Activated CD4-positive, alpha-beta T cell treated with anti-CD3 and anti-CD28 coated beads for 36 hours (primary cell): ENCODE measurements at regions not wholly inside any gene's neighbourhood (a gene's known extent, or its start where the extent isn't known, plus 50 kb on each side); places are given as distances from the start of the nearest gene placed in this dataset.

Experiments
- ATAC-seq: fragments of 200-7000 bp; cut with Tn5 transposase; one replicate; pipeline ENCODE4 v1.10.0; 2021; ENCODE audit warnings: mild to moderate bottlenecking, moderate library complexity
- CTCF ChIA-PET: fragments of 350-600 bp; sonication (Branson Sonifier 250); formaldehyde crosslinking; loops from one replicate; lab custom pipeline; 2021; ENCODE audit warnings: antibody characterized with exemption; lab: Charles Lee
- POLR2A ChIA-PET: fragments of 350-600 bp; sonication (Branson Sonifier 250); formaldehyde crosslinking; loops from one replicate; lab custom pipeline; 2021; ENCODE audit warnings: antibody characterized with exemption, inconsistent platforms; lab: Charles Lee
- DNase-seq: peaks from one replicate; pipeline ENCODE4 v3.0.0-alpha.2; 2020
- H3K27ac Mint-ChIP-seq: one replicate; pipeline ENCODE4 v1.8.0; 2021; ENCODE audit warnings: mixed read lengths
- H3K27me3 Mint-ChIP-seq: one replicate; pipeline ENCODE4 v1.8.0; 2021; ENCODE audit warnings: mixed read lengths
- H3K36me3 Mint-ChIP-seq: one replicate; pipeline ENCODE4 v1.8.0; 2021; ENCODE audit warnings: low read depth, mixed read lengths
- H3K4me1 Mint-ChIP-seq: one replicate; pipeline ENCODE4 v1.8.0; 2021; ENCODE audit warnings: mixed read lengths
- H3K4me3 Mint-ChIP-seq: one replicate; pipeline ENCODE4 v1.8.0; 2021; ENCODE audit warnings: mild to moderate bottlenecking, moderate library complexity, mixed read lengths
- H3K9me3 Mint-ChIP-seq: one replicate; pipeline ENCODE4 v1.8.0; 2021; ENCODE audit warnings: low read depth, mixed read lengths
- intact Hi-C, 2 experiments: fragments of 100-400 bp; cut with DNase I in 1 of 2; cut with micrococcal nuclease in 1 of 2; formaldehyde crosslinking; loops; one replicate each; pipeline versions ENCODE4 v1.14.2 to v1.15.1; 2022 to 2024; cut with DNase I, micrococcal nuclease

- H3K4me3 Mint-ChIP-seq, result no peak overlapping the region
- POLR2A ChIA-PET, result no interaction called here
- ATAC-seq, result no peak
- intact Hi-C loops, result no loop called here
- CTCF ChIA-PET, result no interaction called here
- no peaks in the 10 kb centered on the region for H3K4me1 Mint-ChIP-seq
- no peaks in the 10 kb centered on the region for H3K27me3 Mint-ChIP-seq
- no peak overlapping the region for H3K27ac Mint-ChIP-seq
- no peaks in the 10 kb centered on the region for H3K36me3 Mint-ChIP-seq
- no peak for DNase-seq
- H3K9me3 Mint-ChIP-seq, result peaks cover 16% of the 10 kb centered on the region
Observed at GRCh38 chr13:61084988-61085387, 330.7 kb downstream of the PCDH20 start.

- DNase-seq (no peak), ATAC-seq (no peak)
- Mint-ChIP-seq H3K27me3 (no peaks in the 10 kb centered on the region), H3K27ac (no peak overlapping the region), H3K4me1 (no peaks in the 10 kb centered on the region), H3K36me3 (no peaks in the 10 kb centered on the region), H3K9me3 (peaks cover 11% of the 10 kb centered on the region), H3K4me3 (no peak overlapping the region)
- POLR2A ChIA-PET, result no interaction called here
- CTCF ChIA-PET, result no interaction called here
- intact Hi-C loops, result no loop called here
Observed at GRCh38 chr13:61078976-61079770, 336.5 kb downstream of the PCDH20 start.

DNA sequence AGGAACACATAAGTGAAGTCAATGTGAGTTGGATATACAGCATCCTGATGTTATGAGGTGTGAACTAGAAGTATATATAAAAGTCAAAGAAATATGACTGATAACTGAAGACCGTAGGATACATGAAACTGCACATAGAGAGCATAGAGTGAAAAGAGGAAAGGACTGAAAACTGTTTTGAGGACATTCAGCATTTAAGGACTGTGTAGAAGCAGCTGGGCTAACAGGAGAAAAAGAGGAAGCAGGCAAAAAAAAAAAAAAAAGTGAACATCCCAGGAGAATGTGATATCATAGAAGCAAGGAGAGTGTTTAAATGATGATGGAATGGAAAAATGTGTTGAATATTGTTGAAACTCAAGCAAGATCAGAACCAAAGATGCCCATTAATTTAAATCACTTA, 363.5 kb downstream of the PCDH20 start:
- no peak overlapping the region for H3K4me3 Mint-ChIP-seq
- no peak overlapping the region for H3K27ac Mint-ChIP-seq
- CTCF ChIA-PET, result no interaction called here
- no peaks in the 10 kb centered on the region for H3K4me1 Mint-ChIP-seq
- POLR2A ChIA-PET, result no interaction called here
- no peaks in the 10 kb centered on the region for H3K27me3 Mint-ChIP-seq
- H3K9me3 Mint-ChIP-seq, result no peaks in the 10 kb centered on the region
- no peak for DNase-seq
- ATAC-seq, result no peak
- intact Hi-C loops, result no loop called here
- H3K36me3 Mint-ChIP-seq, result no peaks in the 10 kb centered on the region

DNA sequence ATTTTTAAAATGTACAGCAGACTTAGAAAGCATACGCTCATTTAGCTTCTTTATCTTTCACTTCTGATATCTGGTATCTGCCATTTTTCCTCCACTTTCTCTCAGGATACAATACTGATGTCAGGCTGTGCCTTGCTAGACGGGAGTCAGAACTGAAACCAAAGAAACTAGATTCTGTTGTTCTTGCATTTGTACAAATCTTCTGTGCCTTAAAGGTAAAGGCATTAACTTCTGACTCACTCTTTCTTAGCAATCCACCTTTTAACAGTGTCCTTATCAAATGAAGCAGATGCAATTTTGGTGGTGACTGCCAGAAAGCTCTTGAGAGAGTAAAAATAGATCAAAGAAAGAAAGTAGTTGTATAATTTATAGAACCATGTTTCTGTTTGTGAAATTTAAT, 370.4 kb downstream of the PCDH20 start:
- Mint-ChIP-seq H3K4me1 (no peaks in the 10 kb centered on the region), H3K27me3 (no peaks in the 10 kb centered on the region), H3K27ac (no peak overlapping the region), H3K36me3 (no peaks in the 10 kb centered on the region), H3K9me3 (no peaks in the 10 kb centered on the region), H3K4me3 (no peak overlapping the region)
- ChIA-PET CTCF (interaction anchor here (0.9 kb wide), 1 partner anchor 8 kb away, joined by 3 read pairs; no protein-coding TSS in a partner anchor), POLR2A (no interaction called here)
- intact Hi-C loops, result no loop called here
- ATAC-seq, result no peak
- DNase-seq, result no peak

DNA sequence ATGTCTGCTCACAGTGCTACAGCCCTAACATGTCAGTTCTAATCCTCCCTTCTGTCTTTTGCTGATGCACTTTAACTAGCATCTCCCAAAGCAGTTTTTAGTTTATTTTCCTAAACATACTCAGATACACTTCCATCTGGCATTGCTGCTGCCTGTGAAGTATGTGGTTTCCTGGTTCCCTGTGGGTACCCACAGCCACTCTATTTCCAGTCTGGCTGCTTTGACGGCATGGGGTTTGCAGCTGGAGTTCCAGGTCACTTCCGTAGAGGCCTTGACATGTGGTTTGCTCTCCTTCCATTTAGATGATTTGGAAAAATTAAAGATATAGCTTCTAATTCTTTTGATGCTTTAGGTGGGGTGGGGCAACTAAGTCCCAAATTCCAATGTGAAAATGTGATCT, 375.5 kb downstream of the PCDH20 start:
- ChIA-PET CTCF (interaction anchor here (0.6 to 0.7 kb wide), 2 partner anchors 74 to 999 kb away, joined by 3 read pairs; no protein-coding TSS in a partner anchor), POLR2A (no interaction called here)
- intact Hi-C loops, result no loop called here
- DNase-seq (no peak), ATAC-seq (no peak)
- Mint-ChIP-seq H3K36me3 (no peaks in the 10 kb centered on the region), H3K27me3 (no peaks in the 10 kb centered on the region), H3K4me1 (no peaks in the 10 kb centered on the region), H3K9me3 (peaks cover 6% of the 10 kb centered on the region), H3K4me3 (no peak overlapping the region), H3K27ac (no peak overlapping the region)

- intact Hi-C loops, result no loop called here
- H3K4me3 Mint-ChIP-seq, result no peak overlapping the region
Observed at GRCh38 chr13:61039302-61039701, 376.3 kb downstream of the PCDH20 start.

DNA sequence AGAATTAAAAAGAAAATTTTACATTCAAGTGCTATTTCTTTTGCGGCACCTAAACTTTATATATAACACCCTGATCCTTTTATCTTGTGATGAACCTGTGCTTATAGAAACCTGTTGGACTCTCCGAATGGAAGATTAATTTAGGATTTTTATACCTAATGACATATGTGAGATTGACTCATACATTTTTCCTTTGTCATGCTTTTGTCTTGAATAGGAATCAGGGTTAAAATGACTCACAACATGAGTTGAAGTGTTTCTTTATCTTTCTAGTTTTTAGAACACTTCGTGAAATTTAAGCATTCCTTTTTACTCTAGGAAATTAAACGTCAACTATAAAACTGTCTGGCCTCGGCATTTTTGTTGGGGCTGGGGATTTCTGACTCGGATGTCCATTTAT, 378.9 kb downstream of the PCDH20 start:
- CTCF ChIA-PET, result no interaction called here
- POLR2A ChIA-PET, result no interaction called here
- Mint-ChIP-seq H3K27ac (no peak overlapping the region), H3K4me3 (no peak overlapping the region), H3K9me3 (peaks cover 6% of the 10 kb centered on the region), H3K4me1 (no peaks in the 10 kb centered on the region), H3K27me3 (no peaks in the 10 kb centered on the region), H3K36me3 (no peaks in the 10 kb centered on the region)
- DNase-seq, result no peak
- no peak for ATAC-seq
- intact Hi-C loops, result no loop called here

More at GRCh38 chr13:61039302-61039701, 376.3 kb downstream of the PCDH20 start:
- Mint-ChIP-seq H3K27ac (no peak overlapping the region), H3K4me1 (no peaks in the 10 kb centered on the region), H3K27me3 (no peaks in the 10 kb centered on the region), H3K9me3 (peaks cover 6% of the 10 kb centered on the region), H3K36me3 (no peaks in the 10 kb centered on the region)
- no peak for ATAC-seq
- ChIA-PET CTCF (no interaction called here), POLR2A (no interaction called here)
- DNase-seq, result no peak

DNA sequence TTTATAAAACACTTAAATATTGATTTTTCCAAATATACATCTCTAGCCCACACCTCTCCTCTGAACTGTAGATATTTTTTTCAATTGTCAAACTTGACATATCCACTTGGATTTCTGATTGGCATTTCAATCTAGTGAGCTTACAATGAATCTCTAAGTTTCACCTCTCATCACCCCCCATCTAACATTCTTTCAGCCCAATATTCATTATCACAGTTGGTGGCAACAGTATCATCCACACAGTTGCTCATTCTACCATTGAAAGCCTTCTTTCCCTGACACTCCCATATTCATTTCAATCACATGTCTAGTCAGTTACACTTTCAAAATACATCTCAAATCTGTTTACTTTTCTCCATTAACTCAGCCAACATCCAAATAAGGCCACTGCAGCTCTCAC, 385.2 kb downstream of the PCDH20 start:
- intact Hi-C loops, result no loop called here
- Mint-ChIP-seq H3K36me3 (no peaks in the 10 kb centered on the region), H3K27me3 (no peaks in the 10 kb centered on the region), H3K4me1 (no peaks in the 10 kb centered on the region), H3K9me3 (no peaks in the 10 kb centered on the region), H3K4me3 (no peak overlapping the region), H3K27ac (no peak overlapping the region)
- ChIA-PET CTCF (no interaction called here), POLR2A (no interaction called here)
- ATAC-seq (no peak), DNase-seq (no peak)

DNA sequence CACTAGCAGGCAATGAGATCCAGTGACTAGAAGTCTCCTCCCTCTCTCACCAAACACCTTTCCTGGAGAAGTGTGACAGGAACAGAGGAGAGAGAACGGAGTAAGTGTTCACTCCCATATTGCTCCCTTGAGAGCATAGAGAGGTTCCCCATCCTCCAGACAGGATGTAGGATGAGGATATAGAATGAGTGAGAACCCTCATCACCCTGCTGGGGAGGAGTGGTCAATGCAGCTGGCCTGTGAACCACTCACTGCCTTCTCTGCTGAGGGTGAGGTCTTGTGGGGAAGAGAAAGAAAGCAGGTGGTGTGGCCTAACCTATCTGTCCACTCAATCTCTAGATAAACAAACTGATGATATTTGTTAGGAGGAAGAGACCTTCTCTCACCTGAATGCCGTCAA, 386.6 kb downstream of the PCDH20 start:
- Mint-ChIP-seq H3K4me3 (no peak overlapping the region), H3K4me1 (no peaks in the 10 kb centered on the region), H3K36me3 (no peaks in the 10 kb centered on the region), H3K27ac (no peak overlapping the region), H3K27me3 (no peaks in the 10 kb centered on the region), H3K9me3 (peaks cover 2% of the 10 kb centered on the region)
- ChIA-PET POLR2A (no interaction called here), CTCF (no interaction called here)
- DNase-seq, result no peak
- ATAC-seq, result no peak
- intact Hi-C loops, result no loop called here

GRCh38 chr13:61024046-61024445, 391.6 kb downstream of the PCDH20 start:
- intact Hi-C loops, result no loop called here
- CTCF ChIA-PET, result no interaction called here

DNA sequence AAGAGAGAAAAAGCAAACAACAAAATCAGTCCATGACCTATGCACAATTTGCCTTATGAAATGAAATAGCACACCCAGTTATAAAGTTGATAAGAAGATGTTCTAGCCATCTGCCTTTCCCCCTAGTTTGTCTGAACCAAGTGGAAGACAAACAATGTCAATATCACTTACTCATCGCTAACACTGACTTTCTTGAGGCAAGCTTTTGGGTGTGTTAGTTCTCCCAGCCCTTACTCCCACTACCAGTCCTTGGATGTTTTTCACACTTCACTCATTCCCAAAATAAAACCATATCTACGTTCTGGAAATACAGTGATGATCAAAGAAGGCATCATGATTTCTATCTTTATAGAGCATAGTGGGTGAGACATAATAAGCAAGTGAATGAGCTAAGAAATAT, 393.8 kb downstream of the PCDH20 start:
- ChIA-PET POLR2A (no interaction called here), CTCF (no interaction called here)
- no peak for DNase-seq
- no peak overlapping the region for H3K27ac Mint-ChIP-seq
- peaks cover 4% of the 10 kb centered on the region for H3K9me3 Mint-ChIP-seq
- no peak overlapping the region for H3K4me3 Mint-ChIP-seq
- no peaks in the 10 kb centered on the region for H3K4me1 Mint-ChIP-seq
- no peak for ATAC-seq
- no peaks in the 10 kb centered on the region for H3K27me3 Mint-ChIP-seq
- no peaks in the 10 kb centered on the region for H3K36me3 Mint-ChIP-seq
- intact Hi-C loops, result no loop called here

More at GRCh38 chr13:61024046-61024445, 391.6 kb downstream of the PCDH20 start:
- POLR2A ChIA-PET, result no interaction called here
- H3K4me3 Mint-ChIP-seq, result no peak overlapping the region
- no peak overlapping the region for H3K27ac Mint-ChIP-seq
- H3K36me3 Mint-ChIP-seq, result no peaks in the 10 kb centered on the region
- H3K4me1 Mint-ChIP-seq, result no peaks in the 10 kb centered on the region
- DNase-seq, result no peak
- no peak for ATAC-seq
- no peaks in the 10 kb centered on the region for H3K27me3 Mint-ChIP-seq
- peaks cover 4% of the 10 kb centered on the region for H3K9me3 Mint-ChIP-seq

DNA sequence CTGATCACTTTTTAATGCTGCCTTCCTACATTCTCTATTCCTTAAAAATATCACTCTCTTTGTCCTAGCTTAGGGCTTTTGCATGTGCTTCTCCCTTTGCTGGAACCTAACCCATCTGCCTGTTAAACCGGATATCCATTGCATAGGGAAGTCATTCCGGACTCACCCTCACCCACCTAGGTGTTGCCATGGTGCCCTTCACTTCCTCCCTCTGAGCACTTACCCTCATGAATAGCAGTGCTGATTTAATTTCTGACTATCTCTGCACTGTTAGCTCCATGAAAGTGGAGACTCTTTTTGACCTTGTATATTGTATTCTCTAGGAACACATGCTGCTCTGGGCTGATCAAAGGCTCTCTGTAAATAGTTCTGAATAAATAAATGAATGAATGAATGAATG, 401.9 kb downstream of the PCDH20 start:
- H3K27me3 Mint-ChIP-seq, result no peaks in the 10 kb centered on the region
- H3K4me3 Mint-ChIP-seq, result no peak overlapping the region
- CTCF ChIA-PET, result no interaction called here
- H3K9me3 Mint-ChIP-seq, result peaks cover 10% of the 10 kb centered on the region
- POLR2A ChIA-PET, result no interaction called here
- no peaks in the 10 kb centered on the region for H3K4me1 Mint-ChIP-seq
- intact Hi-C loops, result no loop called here
- DNase-seq (no peak), ATAC-seq (no peak)
- no peaks in the 10 kb centered on the region for H3K36me3 Mint-ChIP-seq
- no peak overlapping the region for H3K27ac Mint-ChIP-seq
